HUES64 (cell line): ENCODE measurements at regions not wholly inside any gene's neighbourhood (a gene's known extent, or its start where the extent isn't known, plus 50 kb on each side); places are given as distances from the start of the nearest gene placed in this dataset.

Experiments used
- H3K27ac ChIP-seq: 2 replicates; pipeline ENCODE4 v1.7.0; 2013; ENCODE audit warnings: low read depth, low read length, inconsistent platforms
- H3K27me3 ChIP-seq: 2 replicates; pipeline ENCODE4 v1.6.1; 2013; ENCODE audit warnings: mild to moderate bottlenecking, low read length; ENCODE audit not compliant: insufficient read depth
- H3K36me3 ChIP-seq: 2 replicates; pipeline ENCODE4 v1.6.1; 2013; ENCODE audit warnings: mild to moderate bottlenecking, low read length; ENCODE audit not compliant: insufficient read depth
- H3K4me1 ChIP-seq: 2 replicates; pipeline ENCODE4 v1.6.1; 2013; ENCODE audit warnings: mild to moderate bottlenecking, low read length, moderate library complexity; ENCODE audit not compliant: insufficient read depth
- H3K4me3 ChIP-seq: 2 replicates; pipeline ENCODE4 v1.5.1; 2013; ENCODE audit warnings: mild to moderate bottlenecking, low read length, moderate library complexity
- H3K9ac ChIP-seq: 2 replicates; pipeline ENCODE4 v1.6.1; 2013; ENCODE audit warnings: mild to moderate bottlenecking, low read depth, low read length
- H3K9me3 ChIP-seq: 2 replicates; pipeline ENCODE4 v1.6.1; 2013; ENCODE audit warnings: low read depth, low read length; ENCODE audit not compliant: insufficient read depth
- WGBS: fragments of 150-250, 120-280 bp; methylation state at CpG from one replicate; pipeline ENCODE4 v1.1.7; 2013; ENCODE audit warnings: missing lambda C conversion rate; 5-methylcytosine and 5-hydroxymethylcytosine counted together

DNA sequence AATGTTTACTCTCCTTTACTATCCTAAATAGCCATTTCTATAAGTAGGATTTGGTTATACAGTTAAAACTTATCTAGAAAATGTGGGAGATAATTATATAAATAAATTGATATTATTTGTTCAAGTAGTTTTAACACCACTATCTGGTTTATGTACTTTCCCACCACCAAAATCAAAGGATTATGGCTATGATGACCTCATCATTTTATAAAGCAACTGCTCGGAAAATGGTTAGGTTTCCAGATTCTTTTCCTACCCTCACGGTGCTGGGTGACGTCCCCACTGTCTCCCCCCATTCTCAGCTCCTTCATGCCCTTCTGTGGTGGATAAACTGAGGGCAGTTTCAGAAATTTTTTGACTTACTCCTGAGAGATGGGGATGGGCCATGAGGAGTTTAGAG, 1011.8 kb upstream of the ADGRL4 start:
- H3K4me1 ChIP-seq: no peaks in the 10 kb centered on the region
- 96% methylated on average over 2 of the region's 3 CpGs for WGBS
- no peak overlapping the region for H3K4me3 ChIP-seq
- H3K27ac ChIP-seq: no peak overlapping the region
- H3K9ac ChIP-seq: no peak overlapping the region
- no peaks in the 10 kb centered on the region for H3K27me3 ChIP-seq
- no peaks in the 10 kb centered on the region for H3K9me3 ChIP-seq
- H3K36me3 ChIP-seq: no peaks in the 10 kb centered on the region

GRCh38 chr1:80008934-80009333, 1002.4 kb upstream of the ADGRL4 start:
- Histone ChIP-seq H3K27ac (no peak overlapping the region), H3K9me3 (no peaks in the 10 kb centered on the region), H3K27me3 (no peaks in the 10 kb centered on the region), H3K4me1 (no peaks in the 10 kb centered on the region), H3K36me3 (no peaks in the 10 kb centered on the region), H3K9ac (no peak overlapping the region), H3K4me3 (no peak overlapping the region)
- no CpG with 5 or more reads among the region's 1 CpG for WGBS

GRCh38 chr1:80003250-80003649, 996.7 kb upstream of the ADGRL4 start:
- Histone ChIP-seq H3K9ac (no peak overlapping the region), H3K36me3 (no peaks in the 10 kb centered on the region), H3K27me3 (no peaks in the 10 kb centered on the region), H3K4me1 (no peaks in the 10 kb centered on the region), H3K27ac (no peak overlapping the region), H3K9me3 (no peaks in the 10 kb centered on the region), H3K4me3 (no peak overlapping the region)

DNA sequence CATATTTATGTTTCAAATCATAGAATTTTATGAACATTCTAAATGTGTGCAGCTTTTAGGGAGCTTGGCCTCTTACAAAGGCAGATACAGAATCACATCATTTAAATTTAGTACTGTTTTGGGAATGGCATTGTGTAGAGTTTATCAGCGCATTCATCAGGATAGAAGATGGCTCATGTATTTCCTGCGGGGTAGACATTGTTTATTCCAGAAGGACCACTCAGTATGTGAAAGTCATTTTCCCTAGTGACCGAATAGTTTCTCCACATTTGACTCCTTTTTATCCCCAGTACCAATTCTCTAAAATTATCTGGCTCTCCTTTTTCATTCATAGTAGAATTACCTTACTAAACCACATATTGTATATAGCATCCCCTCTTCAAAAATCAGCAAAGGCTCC, 981.9 kb upstream of the ADGRL4 start:
- 78% methylated on average over 3 of the region's 3 CpGs for WGBS
- no peak overlapping the region for H3K27ac ChIP-seq
- no peak overlapping the region for H3K9ac ChIP-seq
- no peak overlapping the region for H3K4me3 ChIP-seq
- no peaks in the 10 kb centered on the region for H3K9me3 ChIP-seq
- peaks cover 2% of the 10 kb centered on the region; the same call in 1 of the 2 replicates for H3K4me1 ChIP-seq
- no peaks in the 10 kb centered on the region for H3K27me3 ChIP-seq
- no peaks in the 10 kb centered on the region for H3K36me3 ChIP-seq

DNA sequence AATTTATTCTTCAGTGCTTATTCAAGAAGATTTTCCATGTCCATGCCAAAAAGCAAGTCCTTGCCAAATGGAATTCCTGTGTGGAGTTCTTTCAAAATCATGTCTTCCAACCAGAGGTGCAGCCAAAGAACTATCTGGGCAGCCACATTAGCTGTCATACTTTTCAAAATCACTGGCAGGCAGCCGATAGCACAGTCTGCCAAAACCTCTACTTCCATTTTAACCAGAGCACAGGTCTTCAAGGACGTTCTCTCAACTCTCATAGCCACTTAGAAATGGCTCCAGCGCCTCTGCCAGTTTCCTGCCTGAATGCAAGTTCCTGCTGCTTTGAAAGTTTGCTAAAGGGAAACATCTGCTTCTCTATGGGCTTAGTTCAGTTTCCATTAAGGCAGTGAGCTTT, 975.7 kb upstream of the ADGRL4 start:
- Histone ChIP-seq H3K27ac (no peak overlapping the region), H3K9me3 (no peaks in the 10 kb centered on the region), H3K36me3 (no peaks in the 10 kb centered on the region), H3K4me1 (peaks cover 13% of the 10 kb centered on the region), H3K4me3 (no peak overlapping the region), H3K27me3 (no peaks in the 10 kb centered on the region), H3K9ac (no peak overlapping the region)
- WGBS: 86% methylated on average over 3 of the region's 3 CpGs

DNA sequence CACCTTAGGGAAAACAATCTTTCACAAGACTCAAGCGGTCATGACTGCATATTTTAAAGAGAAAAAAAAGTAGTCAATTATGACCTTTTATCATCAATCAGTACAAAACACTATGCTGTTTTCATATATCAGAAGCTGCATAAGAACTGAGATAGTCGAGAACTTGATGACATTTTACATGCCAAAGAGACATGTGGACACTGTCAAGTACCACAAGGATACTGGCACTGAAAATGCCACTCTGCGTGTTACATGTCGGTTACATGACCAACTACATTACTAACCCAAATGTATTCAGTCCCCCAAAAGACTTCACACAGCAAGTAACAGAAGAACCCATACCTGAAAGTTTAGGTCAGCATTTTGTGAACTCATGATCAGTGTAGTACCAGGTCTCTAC, 975.0 kb upstream of the ADGRL4 start:
- H3K27me3 ChIP-seq: no peaks in the 10 kb centered on the region
- no peaks in the 10 kb centered on the region for H3K36me3 ChIP-seq
- peaks cover 13% of the 10 kb centered on the region for H3K4me1 ChIP-seq
- H3K9ac ChIP-seq: no peak overlapping the region
- H3K9me3 ChIP-seq: no peaks in the 10 kb centered on the region
- H3K4me3 ChIP-seq: no peak overlapping the region
- no peak overlapping the region for H3K27ac ChIP-seq
- 96% methylated on average over 4 of the region's 4 CpGs for WGBS

- H3K4me3 ChIP-seq: no peak overlapping the region
These were observed 972.8 kb upstream of the ADGRL4 start for GRCh38 chr1:79979346-79979745.

GRCh38 chr1:79976287-79976686, 969.8 kb upstream of the ADGRL4 start:
- Histone ChIP-seq H3K4me3 (no peak overlapping the region), H3K9ac (no peak overlapping the region), H3K4me1 (peaks cover 13% of the 10 kb centered on the region), H3K36me3 (no peaks in the 10 kb centered on the region), H3K27ac (no peak overlapping the region), H3K9me3 (no peaks in the 10 kb centered on the region), H3K27me3 (no peaks in the 10 kb centered on the region)
- WGBS: 81% methylated on average over 3 of the region's 3 CpGs

More at GRCh38 chr1:79979346-79979745, 972.8 kb upstream of the ADGRL4 start:
- peaks cover 13% of the 10 kb centered on the region for H3K4me1 ChIP-seq
- no peaks in the 10 kb centered on the region for H3K9me3 ChIP-seq
- no peak overlapping the region for H3K27ac ChIP-seq
- H3K27me3 ChIP-seq: no peaks in the 10 kb centered on the region
- no peak overlapping the region for H3K9ac ChIP-seq
- no peaks in the 10 kb centered on the region for H3K36me3 ChIP-seq

GRCh38 chr1:79974659-79975058, 968.1 kb upstream of the ADGRL4 start:
- H3K36me3 ChIP-seq: no peaks in the 10 kb centered on the region
- WGBS: 86% methylated on average over 7 of the region's 7 CpGs
- no peak overlapping the region for H3K4me3 ChIP-seq
- peaks cover 14% of the 10 kb centered on the region for H3K4me1 ChIP-seq
- no peaks in the 10 kb centered on the region for H3K9me3 ChIP-seq
- no peaks in the 10 kb centered on the region for H3K27me3 ChIP-seq
- no peak overlapping the region for H3K9ac ChIP-seq
- H3K27ac ChIP-seq: no peak overlapping the region

- H3K9ac ChIP-seq: no peak overlapping the region
- H3K27me3 ChIP-seq: no peaks in the 10 kb centered on the region
- H3K9me3 ChIP-seq: 0 out of 2 replicates have a peak, but pooled peaks cover 2% of the 10 kb centered on the region
- peaks cover 6% of the 10 kb centered on the region; the same call in 1 of the 2 replicates for H3K4me1 ChIP-seq
- H3K36me3 ChIP-seq: no peaks in the 10 kb centered on the region
- no peak overlapping the region for H3K4me3 ChIP-seq
- no peak overlapping the region for H3K27ac ChIP-seq
- WGBS: no CpG with 5 or more reads among the region's 2 CpGs
These were observed 963.4 kb upstream of the ADGRL4 start for GRCh38 chr1:79969886-79970285.

- WGBS: 60% methylated on average over 1 of the region's 2 CpGs
- Histone ChIP-seq H3K27ac (no peak overlapping the region), H3K27me3 (no peaks in the 10 kb centered on the region), H3K9ac (no peak overlapping the region), H3K36me3 (no peaks in the 10 kb centered on the region), H3K4me3 (no peak overlapping the region), H3K9me3 (0 out of 2 replicates have a peak, but pooled peaks cover 5% of the 10 kb centered on the region), H3K4me1 (peaks cover 6% of the 10 kb centered on the region; the same call in 1 of the 2 replicates)
These were observed 959.9 kb upstream of the ADGRL4 start for GRCh38 chr1:79966438-79966837.

DNA sequence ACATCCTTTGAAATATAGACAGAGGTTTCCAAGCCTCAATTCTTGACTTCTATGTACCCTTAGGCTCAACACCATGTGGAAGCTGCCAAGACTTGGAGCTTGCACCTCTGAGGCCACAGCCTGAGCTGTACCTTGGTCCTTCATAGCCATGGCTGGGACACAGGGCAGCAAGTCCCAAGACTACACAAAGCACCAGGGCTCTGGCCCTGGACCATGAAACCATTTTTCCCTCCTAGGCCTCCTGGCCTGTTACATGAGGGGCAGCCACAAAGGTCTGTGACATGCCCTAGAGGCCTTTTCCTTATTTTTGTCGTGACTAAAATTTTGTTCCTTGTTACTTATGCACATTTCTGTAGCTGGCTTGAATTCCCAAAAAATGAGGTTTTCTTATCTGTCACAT, 953.1 kb upstream of the ADGRL4 start:
- whole genome bisulfite sequencing: 100% methylated on average over 1 of the region's 1 CpG
- Histone ChIP-seq H3K36me3 (no peaks in the 10 kb centered on the region), H3K4me3 (no peak overlapping the region), H3K9me3 (0 out of 2 replicates have a peak, but pooled peaks cover 17% of the 10 kb centered on the region), H3K27ac (no peak overlapping the region), H3K27me3 (no peaks in the 10 kb centered on the region), H3K4me1 (no peaks in the 10 kb centered on the region), H3K9ac (no peak overlapping the region)
